ENCODE measurements at regions not wholly inside any gene's neighbourhood (a gene's known extent, or its start where the extent isn't known, plus 50 kb on each side); places are given as distances from the start of the nearest gene placed in this dataset.
A peak's percentile ranks its signal among the peaks of the same experiment; 100 is the strongest.

GRCh38 chr6:134719286-134719685, 230.6 kb downstream of the ALDH8A1 start:
- DNase-seq (ENCODE audit: low spot score): no peak
- no peak for TF ChIP-seq CTCF (IDR thresholded peaks at IDR 0.05)
- no peak for ATAC-seq (ENCODE audit: low FRiP score)

GRCh38 chr6:134714679-134715078, 235.2 kb downstream of the ALDH8A1 start:
- ATAC-seq (ENCODE audit: low FRiP score) (no peak), DNase-seq (ENCODE audit: low spot score) (no peak)
- no peak for TF ChIP-seq CTCF (IDR thresholded peaks at IDR 0.05)

- no peak for DNase-seq (ENCODE audit: low spot score)
- TF ChIP-seq CTCF (IDR thresholded peaks at IDR 0.05): no peak
- ATAC-seq (ENCODE audit: low FRiP score): no peak
Observed at GRCh38 chr6:134714113-134714512, 235.8 kb downstream of the ALDH8A1 start.

GRCh38 chr6:134712311-134712710, 237.6 kb downstream of the ALDH8A1 start:
- DNase-seq (ENCODE audit: low spot score): no peak
- ATAC-seq (ENCODE audit: low FRiP score): no peak
- TF ChIP-seq CTCF (IDR thresholded peaks at IDR 0.05): no peak

- ATAC-seq (ENCODE audit: low FRiP score) (no peak), DNase-seq (ENCODE audit: low spot score) (no peak)
- no peak for TF ChIP-seq CTCF (IDR thresholded peaks at IDR 0.05)
Observed at GRCh38 chr6:134708079-134708478, 241.8 kb downstream of the ALDH8A1 start.

- ATAC-seq (ENCODE audit: low FRiP score) (peak; percentile 75), DNase-seq (ENCODE audit: low spot score) (no peak)
- no peak for TF ChIP-seq CTCF (IDR thresholded peaks at IDR 0.05)
Observed at GRCh38 chr6:134707342-134708031, 242.4 kb downstream of the ALDH8A1 start.

- no peak for ATAC-seq (ENCODE audit: low FRiP score)
Observed at GRCh38 chr6:134706806-134707205, 243.1 kb downstream of the ALDH8A1 start.

More at GRCh38 chr6:134706806-134707205, 243.1 kb downstream of the ALDH8A1 start:
- DNase-seq (ENCODE audit: low spot score): no peak
- no peak for TF ChIP-seq CTCF (IDR thresholded peaks at IDR 0.05)
